IMR-90 (cell line): ENCODE measurements at regions not wholly inside any gene's neighbourhood (a gene's known extent, or its start where the extent isn't known, plus 50 kb on each side); places are given as distances from the start of the nearest gene placed in this dataset.

Experiments used
- ATAC-seq: fragments of 200-7000 bp; cut with Tn5 transposase; 2 replicates; pipeline ENCODE4 v1.9.1; 2020; ENCODE audit warnings: low read depth, mild to moderate bottlenecking, moderate library complexity
- BruUV-seq: library from RNA; stranded (reverse); fragments of 400-500 nt; replicated peaks from 2 replicates; lab custom pipeline; 2021; lab: Mats Ljungman, UMichigan
- CTCF ChIA-PET: fragments of 300-600 bp; formaldehyde crosslinking; extraction: SDS; loops from one replicate; lab custom pipeline; 2021; ENCODE audit warnings: antibody characterized with exemption; lab: Yijun Ruan, JAX
- POLR2A ChIA-PET: fragments of 300-600 bp; sonication (Branson Sonifier 250); formaldehyde crosslinking; loops from one replicate; lab custom pipeline; 2022; ENCODE audit warnings: antibody characterized with exemption; ENCODE audit not compliant: unreplicated experiment; lab: Charles Lee
- DNase-seq: peaks from one replicate; pipeline ENCODE4 v3.0.0; 2013
- H2AFZ ChIP-seq: replicated peaks from 2 replicates; pipeline ENCODE3; 2013; ENCODE audit warnings: low read length, mild to moderate bottlenecking; ENCODE audit not compliant: poor library complexity
- H2AK5ac ChIP-seq: 2 replicates; pipeline ENCODE4 v1.6.1; 2013; ENCODE audit warnings: low read depth, low read length, inconsistent platforms
- H2AK9ac ChIP-seq: replicated peaks from 2 replicates; pipeline ENCODE3; 2013; ENCODE audit warnings: mild to moderate bottlenecking, low read depth, low read length, moderate library complexity; ENCODE audit not compliant: poor library complexity
- H2BK120ac ChIP-seq: 2 replicates; pipeline ENCODE4 v1.6.1; 2013; ENCODE audit warnings: low read depth, low read length, inconsistent platforms
- H2BK15ac ChIP-seq: 3 replicates; pipeline ENCODE4 v1.6.1; 2013; ENCODE audit warnings: low read depth, low read length, inconsistent platforms
- H2BK20ac ChIP-seq: 2 replicates; pipeline ENCODE4 v1.6.1; 2013; ENCODE audit warnings: low read depth, mild to moderate bottlenecking, inconsistent platforms, low read length, moderate library complexity
- H2BK5ac ChIP-seq: 2 replicates; pipeline ENCODE4 v1.6.1; 2013; ENCODE audit warnings: mild to moderate bottlenecking, low read depth, low read length, inconsistent platforms; ENCODE audit not compliant: poor library complexity, severe bottlenecking
- H3K14ac ChIP-seq: replicated peaks from 2 replicates; pipeline ENCODE4 v1.6.1; 2013; ENCODE audit warnings: low read depth, low read length, inconsistent platforms
- H3K18ac ChIP-seq: 2 replicates; pipeline ENCODE4 v1.6.1; 2013; ENCODE audit warnings: low read depth, low read length, control low read depth
- H3K23ac ChIP-seq: 2 replicates; pipeline ENCODE4 v1.6.1; 2013; ENCODE audit warnings: low read depth, low read length, inconsistent platforms
- H3K27ac ChIP-seq: 2 replicates; pipeline ENCODE4 v1.5.1; 2013; ENCODE audit warnings: mild to moderate bottlenecking, control low read depth, low read length; ENCODE audit not compliant: insufficient read depth
- H3K27me3 ChIP-seq: 2 replicates; pipeline ENCODE4 v1.6.1; 2013; ENCODE audit warnings: low read length; ENCODE audit not compliant: control insufficient read depth, insufficient read depth
- H3K36me3 ChIP-seq: 2 replicates; pipeline ENCODE4 v1.6.1; 2013; ENCODE audit warnings: low read length, mixed read lengths; ENCODE audit not compliant: control insufficient read depth, insufficient read depth
- H3K4ac ChIP-seq: 2 replicates; pipeline ENCODE4 v1.6.1; 2013; ENCODE audit warnings: low read depth, low read length, inconsistent platforms
- H3K4me1 ChIP-seq: 2 replicates; pipeline ENCODE4 v1.6.1; 2013; ENCODE audit warnings: low read length, mixed read lengths; ENCODE audit not compliant: control insufficient read depth, insufficient read depth
- H3K4me2 ChIP-seq: 2 replicates; pipeline ENCODE4 v1.6.1; 2013; ENCODE audit warnings: low read depth, mild to moderate bottlenecking, control low read depth, low read length, moderate library complexity
- H3K4me3 ChIP-seq: 2 replicates; pipeline ENCODE4 v1.5.1; 2013; ENCODE audit warnings: low read depth, mild to moderate bottlenecking, control low read depth, low read length, moderate library complexity; ENCODE audit not compliant: insufficient read depth
- H3K56ac ChIP-seq: 2 replicates; pipeline ENCODE4 v1.6.1; 2013; ENCODE audit warnings: low read length, inconsistent platforms; ENCODE audit not compliant: insufficient read depth; ENCODE audit errors: extremely low read depth
- H3K79me1 ChIP-seq, 2 experiments: 2 replicates each; pipeline ENCODE4 v1.6.1; 2013; ENCODE audit warnings: low read length in 2 of 2, inconsistent platforms in 1 of 2, low read depth in 1 of 2
- H3K9ac ChIP-seq: 2 replicates; pipeline ENCODE4 v1.6.1; 2013; ENCODE audit warnings: low read depth, low read length, control low read depth
- H3K9me1 ChIP-seq: 2 replicates; pipeline ENCODE4 v1.6.1; 2013; ENCODE audit warnings: low read length, inconsistent platforms; ENCODE audit not compliant: insufficient read depth
- H3K9me3 ChIP-seq: 2 replicates; pipeline ENCODE4 v1.6.1; 2013; ENCODE audit warnings: low read length; ENCODE audit not compliant: control insufficient read depth, insufficient read depth
- H4K20me1 ChIP-seq: 2 replicates; pipeline ENCODE4 v1.6.1; 2013; ENCODE audit warnings: low read length, inconsistent platforms; ENCODE audit not compliant: insufficient read depth
- H4K5ac ChIP-seq: 2 replicates; pipeline ENCODE4 v1.6.1; 2013; ENCODE audit warnings: mild to moderate bottlenecking, low read depth, low read length, control low read depth
- H4K8ac ChIP-seq, 2 experiments: 2 replicates each; pipeline ENCODE4 v1.6.1; 2013; ENCODE audit warnings: low read depth in 2 of 2, low read length in 2 of 2, control low read depth in 1 of 2, inconsistent platforms in 1 of 2
- H4K91ac ChIP-seq: 2 replicates; pipeline ENCODE4 v1.6.1; 2013; ENCODE audit warnings: low read depth, low read length, inconsistent platforms; ENCODE audit not compliant: insufficient read depth
- BHLHE40 ChIP-seq: fragments of 150-350 bp; IDR thresholded peaks from 2 replicates; pipeline ENCODE4 v1.6.1; 2016; ENCODE audit warnings: mild to moderate bottlenecking, low read depth, low read length
- CEBPB ChIP-seq: IDR thresholded peaks from 2 replicates; pipeline ENCODE4 v1.6.1; 2012; ENCODE audit warnings: low read depth, low read length, improper control_type of control experiment
- CHD1 ChIP-seq: IDR thresholded peaks from 2 replicates; pipeline ENCODE4 v1.6.1; 2012; ENCODE audit warnings: low read depth, low read length, improper control_type of control experiment
- FOS ChIP-seq: fragments of 150-350 bp; IDR thresholded peaks from 2 replicates; pipeline ENCODE4 v1.6.1; 2016; ENCODE audit warnings: low read depth, low read length
- MAFK ChIP-seq: IDR thresholded peaks from 2 replicates; pipeline ENCODE4 v1.6.1; 2012; ENCODE audit warnings: low read depth, low read length, improper control_type of control experiment
- MAZ ChIP-seq: IDR thresholded peaks from 2 replicates; pipeline ENCODE4 v1.6.1; 2012; ENCODE audit warnings: low read depth, mild to moderate bottlenecking, low read length, improper control_type of control experiment, moderate library complexity, borderline replicate concordance
- MXI1 ChIP-seq: IDR thresholded peaks from 2 replicates; pipeline ENCODE4 v1.6.1; 2012; ENCODE audit warnings: low read depth, mild to moderate bottlenecking, low read length, moderate library complexity, borderline replicate concordance
- NFE2L2 ChIP-seq: fragments of 150-350 bp; IDR thresholded peaks from 2 replicates; pipeline ENCODE4 v1.6.1; 2016; ENCODE audit warnings: low read depth, mild to moderate bottlenecking, low read length
- POLR2A ChIP-seq: IDR thresholded peaks from 2 replicates; pipeline ENCODE4 v1.6.1; 2012; ENCODE audit warnings: mild to moderate bottlenecking, low read depth, low read length
- RAD21 ChIP-seq: IDR thresholded peaks from 2 replicates; pipeline ENCODE4 v1.6.1; 2012; ENCODE audit warnings: low read length, improper control_type of control experiment
- RCOR1 ChIP-seq: IDR thresholded peaks from 2 replicates; pipeline ENCODE4 v1.6.1; 2012; ENCODE audit warnings: mild to moderate bottlenecking, low read length, improper control_type of control experiment; ENCODE audit not compliant: insufficient replicate concordance
- RFX5 ChIP-seq: IDR thresholded peaks from 2 replicates; pipeline ENCODE4 v1.8.0; 2012; ENCODE audit warnings: low read depth, mild to moderate bottlenecking, low read length, moderate library complexity
- SMC3 ChIP-seq: fragments of 150-350 bp; IDR thresholded peaks from 2 replicates; pipeline ENCODE4 v1.6.1; 2016; ENCODE audit warnings: low read depth, mild to moderate bottlenecking, antibody characterized with exemption, low read length, moderate library complexity
- WGBS, 2 experiments: methylation state at CpG; one replicate each; pipeline versions ENCODE4 v1.1.5 to v1.1.7; 2013; ENCODE audit warnings: missing lambda C conversion rate in 2 of 2; ENCODE audit not compliant: insufficient read length in 1 of 2; ENCODE audit errors: extremely low coverage in 2 of 2; 5-methylcytosine and 5-hydroxymethylcytosine counted together
- dilution Hi-C: fragments of 300-500 bp; cut with HindIII; formaldehyde crosslinking; loops from one replicate; pipeline ENCODE4 v1.14.3; 2018; ENCODE audit warnings: low sequenced_read_pairs; ENCODE audit not compliant: unreplicated experiment
- in situ Hi-C: fragments of 300-500 bp; cut with MboI; formaldehyde crosslinking; loops from 3 replicates; pipeline ENCODE4 v1.14.3; 2019; ENCODE audit warnings: low sequenced_read_pairs, inconsistent platforms, mixed read lengths
- intact Hi-C: fragments of 100-400 bp; cut with micrococcal nuclease; formaldehyde crosslinking; loops from 2 replicates; pipeline ENCODE4 v1.10.0; 2022
- TF ChIP-seq, protein P1 (sequence below): conservative IDR thresholded peaks from 2 replicates; pipeline ENCODE4 v1.5.1; 2012; ENCODE audit warnings: mild to moderate bottlenecking, low read depth, low read length, improper control_type of control experiment
- TF ChIP-seq, protein P2 (sequence below): fragments of 150-350 bp; IDR thresholded peaks from 2 replicates; pipeline ENCODE4 v1.6.1; 2017; ENCODE audit warnings: mild to moderate bottlenecking, antibody characterized with exemption, low read length, low read depth
- TF ChIP-seq, protein P3 (sequence below): fragments of 150-350 bp; IDR thresholded peaks from 2 replicates; pipeline ENCODE4 v1.6.1; 2016; ENCODE audit warnings: low read depth, mild to moderate bottlenecking, low read length, moderate library complexity, borderline replicate concordance

DNA sequence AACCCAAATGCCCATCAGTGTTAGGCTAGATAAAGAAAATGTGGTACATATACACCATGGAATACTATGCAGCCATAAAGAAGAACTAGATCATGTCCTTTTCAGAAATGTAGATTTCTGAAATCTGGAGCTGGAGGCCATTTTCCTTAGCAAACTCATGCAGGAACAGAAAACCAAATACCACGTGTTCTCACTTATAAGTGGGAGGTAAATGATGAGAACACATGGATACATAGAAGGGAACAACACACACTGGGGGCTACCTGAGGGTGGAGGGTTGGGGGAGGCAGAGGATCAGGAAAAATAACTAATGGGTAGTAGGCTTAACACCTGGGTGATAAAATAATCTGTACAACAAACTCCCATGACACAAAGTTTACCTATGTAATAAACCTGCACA, 153.5 kb upstream of the PRNP start:
- ATAC-seq (no peak), DNase-seq (no peak)
- Histone ChIP-seq H4K8ac (no peak overlapping the region), H3K27ac (no peak overlapping the region), H3K9me1 (no peaks in the 10 kb centered on the region), H3K14ac (no peak overlapping the region), H2AK5ac (no peak overlapping the region), H3K23ac (no peak overlapping the region), H2BK120ac (no peak overlapping the region), H2BK5ac (no peak overlapping the region), H3K9ac (no peak overlapping the region), H2AK9ac (no peak overlapping the region), H3K4me3 (no peak overlapping the region), H3K27me3 (no peaks in the 10 kb centered on the region), H4K91ac (no peak overlapping the region), H4K20me1 (no peaks in the 10 kb centered on the region), H3K36me3 (no peaks in the 10 kb centered on the region), H3K18ac (no peak overlapping the region), H3K56ac (no peak overlapping the region), H2BK15ac (no peak overlapping the region), H2AFZ (no peak overlapping the region), H4K5ac (no peak overlapping the region), H3K4me1 (peaks cover 4% of the 10 kb centered on the region), H3K4ac (no peak overlapping the region), H3K9me3 (peaks cover 1% of the 10 kb centered on the region; the same call in 1 of the 2 replicates), H2BK20ac (no peak overlapping the region), H3K4me2 (no peak overlapping the region), H3K79me1 (no peaks in the 10 kb centered on the region)
- in situ Hi-C loops = no loop called here
- BruUV-seq = no TSS peak
- TF ChIP-seq POLR2A (no peak), NFE2L2 (no peak), BHLHE40 (no peak), MAZ (no peak), MAFK (no peak), MXI1 (no peak), RFX5 (no peak), CEBPB (no peak), RAD21 (no peak), CHD1 (no peak), SMC3 (no peak), RCOR1 (no peak), FOS (no peak)
- TF ChIP-seq, protein P1, sequence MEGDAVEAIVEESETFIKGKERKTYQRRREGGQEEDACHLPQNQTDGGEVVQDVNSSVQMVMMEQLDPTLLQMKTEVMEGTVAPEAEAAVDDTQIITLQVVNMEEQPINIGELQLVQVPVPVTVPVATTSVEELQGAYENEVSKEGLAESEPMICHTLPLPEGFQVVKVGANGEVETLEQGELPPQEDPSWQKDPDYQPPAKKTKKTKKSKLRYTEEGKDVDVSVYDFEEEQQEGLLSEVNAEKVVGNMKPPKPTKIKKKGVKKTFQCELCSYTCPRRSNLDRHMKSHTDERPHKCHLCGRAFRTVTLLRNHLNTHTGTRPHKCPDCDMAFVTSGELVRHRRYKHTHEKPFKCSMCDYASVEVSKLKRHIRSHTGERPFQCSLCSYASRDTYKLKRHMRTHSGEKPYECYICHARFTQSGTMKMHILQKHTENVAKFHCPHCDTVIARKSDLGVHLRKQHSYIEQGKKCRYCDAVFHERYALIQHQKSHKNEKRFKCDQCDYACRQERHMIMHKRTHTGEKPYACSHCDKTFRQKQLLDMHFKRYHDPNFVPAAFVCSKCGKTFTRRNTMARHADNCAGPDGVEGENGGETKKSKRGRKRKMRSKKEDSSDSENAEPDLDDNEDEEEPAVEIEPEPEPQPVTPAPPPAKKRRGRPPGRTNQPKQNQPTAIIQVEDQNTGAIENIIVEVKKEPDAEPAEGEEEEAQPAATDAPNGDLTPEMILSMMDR = no peak
- TF ChIP-seq, protein P2, sequence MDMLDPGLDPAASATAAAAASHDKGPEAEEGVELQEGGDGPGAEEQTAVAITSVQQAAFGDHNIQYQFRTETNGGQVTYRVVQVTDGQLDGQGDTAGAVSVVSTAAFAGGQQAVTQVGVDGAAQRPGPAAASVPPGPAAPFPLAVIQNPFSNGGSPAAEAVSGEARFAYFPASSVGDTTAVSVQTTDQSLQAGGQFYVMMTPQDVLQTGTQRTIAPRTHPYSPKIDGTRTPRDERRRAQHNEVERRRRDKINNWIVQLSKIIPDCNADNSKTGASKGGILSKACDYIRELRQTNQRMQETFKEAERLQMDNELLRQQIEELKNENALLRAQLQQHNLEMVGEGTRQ = no peak
- TF ChIP-seq, protein P3, sequence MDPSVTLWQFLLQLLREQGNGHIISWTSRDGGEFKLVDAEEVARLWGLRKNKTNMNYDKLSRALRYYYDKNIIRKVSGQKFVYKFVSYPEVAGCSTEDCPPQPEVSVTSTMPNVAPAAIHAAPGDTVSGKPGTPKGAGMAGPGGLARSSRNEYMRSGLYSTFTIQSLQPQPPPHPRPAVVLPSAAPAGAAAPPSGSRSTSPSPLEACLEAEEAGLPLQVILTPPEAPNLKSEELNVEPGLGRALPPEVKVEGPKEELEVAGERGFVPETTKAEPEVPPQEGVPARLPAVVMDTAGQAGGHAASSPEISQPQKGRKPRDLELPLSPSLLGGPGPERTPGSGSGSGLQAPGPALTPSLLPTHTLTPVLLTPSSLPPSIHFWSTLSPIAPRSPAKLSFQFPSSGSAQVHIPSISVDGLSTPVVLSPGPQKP = no peak
- dilution Hi-C loops = no loop called here
- intact Hi-C loops = no loop called here
- POLR2A ChIA-PET = no interaction called here
- WGBS, 2 experiments = no CpG with 5 or more reads among the region's 1 CpG
- CTCF ChIA-PET = no interaction called here
